Hepatocyte (in vitro differentiated cells): ENCODE measurements at regions not wholly inside any gene's neighbourhood (a gene's known extent, or its start where the extent isn't known, plus 50 kb on each side); places are given as distances from the start of the nearest gene placed in this dataset.
"Not testable (repeated sequence)": the region's sequence is repeated elsewhere in the genome, so short reads cannot be mapped to it uniquely, and the experiment has no call there.

Experiments
- DNase-seq: peaks from one replicate; pipeline ENCODE4 v3.0.0-alpha.2; 2016; ENCODE audit warnings: low spot score
- H2AFZ ChIP-seq: fragments of 200-600 bp; sonication (generic); 2 replicates; pipeline ENCODE4 v1.6.0; 2016; ENCODE audit warnings: antibody characterized with exemption, mild to moderate bottlenecking
- H3K27ac ChIP-seq: fragments of 200-600 bp; sonication (generic); 2 replicates; pipeline ENCODE4 v1.5.1; 2016; ENCODE audit warnings: mild to moderate bottlenecking
- H3K27me3 ChIP-seq: fragments of 200-600 bp; sonication (generic); 2 replicates; pipeline ENCODE4 v1.6.1; 2016
- H3K36me3 ChIP-seq: fragments of 200-600 bp; sonication (generic); replicated peaks from 2 replicates; pipeline ENCODE4 v1.5.1; 2016; ENCODE audit warnings: low read depth; ENCODE audit not compliant: insufficient read depth
- H3K4me1 ChIP-seq: fragments of 200-600 bp; sonication (generic); 2 replicates; pipeline ENCODE4 v1.5.1; 2016; ENCODE audit warnings: mild to moderate bottlenecking, moderate library complexity; ENCODE audit not compliant: insufficient read depth
- H3K4me2 ChIP-seq: fragments of 200-600 bp; sonication (generic); 2 replicates; pipeline ENCODE4 v1.6.0; 2016
- H3K4me3 ChIP-seq: fragments of 200-600 bp; sonication (generic); 2 replicates; pipeline ENCODE4 v1.5.1; 2016; ENCODE audit warnings: mild to moderate bottlenecking
- H3K79me2 ChIP-seq: fragments of 200-600 bp; sonication (generic); 2 replicates; pipeline ENCODE4 v1.6.0; 2017; ENCODE audit warnings: mild to moderate bottlenecking
- H3K9me2 ChIP-seq: fragments of 200-600 bp; sonication (generic); replicated peaks from 2 replicates; pipeline ENCODE4 v1.6.0; 2017; ENCODE audit warnings: mild to moderate bottlenecking; ENCODE audit not compliant: insufficient read depth
- H3K9me3 ChIP-seq: fragments of 200-600 bp; sonication (generic); 2 replicates; pipeline ENCODE4 v1.5.1; 2016; ENCODE audit warnings: low read depth, mild to moderate bottlenecking
- H4K20me1 ChIP-seq: fragments of 200-600 bp; sonication (generic); 2 replicates; pipeline ENCODE4 v1.6.0; 2016; ENCODE audit warnings: mild to moderate bottlenecking; ENCODE audit not compliant: insufficient read depth, poor library complexity, severe bottlenecking
- EZH2 ChIP-seq: fragments of 200-600 bp; sonication (generic); IDR thresholded peaks from 2 replicates; pipeline ENCODE4 v1.6.1; 2016; ENCODE audit warnings: antibody characterized with exemption, mild to moderate bottlenecking, borderline replicate concordance
- EZH2phosphoT487 ChIP-seq: fragments of 200-600 bp; sonication (generic); IDR thresholded peaks from one replicate; pipeline ENCODE4 v1.6.1; 2018; ENCODE audit warnings: antibody characterized with exemption, mild to moderate bottlenecking, low read depth, moderate library complexity; ENCODE audit not compliant: unreplicated experiment, severe bottlenecking
- WGBS: methylation state at CpG from one replicate; pipeline ENCODE4 v1.1.6; 2016; ENCODE audit warnings: low lambda C conversion rate; ENCODE audit errors: missing lambda C conversion rate; 5-methylcytosine and 5-hydroxymethylcytosine counted together
- TF ChIP-seq, protein P1 (sequence below): fragments of 200-600 bp; sonication (generic); IDR thresholded peaks from 2 replicates; pipeline ENCODE4 v1.5.1; 2016; ENCODE audit warnings: antibody characterized with exemption, mild to moderate bottlenecking; ENCODE audit not compliant: poor library complexity

DNA sequence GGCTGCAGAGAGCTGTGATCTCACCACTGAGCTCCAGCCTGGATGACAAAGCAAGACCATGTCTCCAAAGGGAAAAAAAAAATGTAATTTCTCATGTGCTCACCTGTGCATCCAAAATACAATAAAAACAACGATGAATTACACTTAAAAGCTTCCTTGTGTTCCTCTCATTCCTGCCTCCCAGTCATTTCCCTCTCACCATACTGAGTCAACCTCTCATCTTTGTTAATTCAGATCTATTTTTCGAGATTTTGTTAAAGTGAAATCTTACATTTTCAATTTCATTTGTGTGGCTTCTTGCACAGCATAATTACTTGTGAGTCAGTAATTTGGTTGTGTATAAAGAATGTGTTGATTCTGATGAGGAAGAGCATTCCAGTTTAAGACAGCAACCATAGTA lies 1203.2 kb downstream of the TMEM121 start:
- WGBS = no CpG with 5 or more reads among the region's 2 CpGs
- Histone ChIP-seq H4K20me1 (no peaks in the 10 kb centered on the region), H3K36me3 (no peaks in the 10 kb centered on the region), H3K4me1 (no peaks in the 10 kb centered on the region), H3K4me2 (no peak overlapping the region), H3K27me3 (no peaks in the 10 kb centered on the region), H3K9me3 (no peaks in the 10 kb centered on the region), H2AFZ (no peak overlapping the region), H3K4me3 (no peak overlapping the region), H3K27ac (no peak overlapping the region), H3K9me2 (no peaks in the 10 kb centered on the region), H3K79me2 (no peaks in the 10 kb centered on the region)
- TF ChIP-seq, protein P1, sequence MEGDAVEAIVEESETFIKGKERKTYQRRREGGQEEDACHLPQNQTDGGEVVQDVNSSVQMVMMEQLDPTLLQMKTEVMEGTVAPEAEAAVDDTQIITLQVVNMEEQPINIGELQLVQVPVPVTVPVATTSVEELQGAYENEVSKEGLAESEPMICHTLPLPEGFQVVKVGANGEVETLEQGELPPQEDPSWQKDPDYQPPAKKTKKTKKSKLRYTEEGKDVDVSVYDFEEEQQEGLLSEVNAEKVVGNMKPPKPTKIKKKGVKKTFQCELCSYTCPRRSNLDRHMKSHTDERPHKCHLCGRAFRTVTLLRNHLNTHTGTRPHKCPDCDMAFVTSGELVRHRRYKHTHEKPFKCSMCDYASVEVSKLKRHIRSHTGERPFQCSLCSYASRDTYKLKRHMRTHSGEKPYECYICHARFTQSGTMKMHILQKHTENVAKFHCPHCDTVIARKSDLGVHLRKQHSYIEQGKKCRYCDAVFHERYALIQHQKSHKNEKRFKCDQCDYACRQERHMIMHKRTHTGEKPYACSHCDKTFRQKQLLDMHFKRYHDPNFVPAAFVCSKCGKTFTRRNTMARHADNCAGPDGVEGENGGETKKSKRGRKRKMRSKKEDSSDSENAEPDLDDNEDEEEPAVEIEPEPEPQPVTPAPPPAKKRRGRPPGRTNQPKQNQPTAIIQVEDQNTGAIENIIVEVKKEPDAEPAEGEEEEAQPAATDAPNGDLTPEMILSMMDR = no peak
- TF ChIP-seq EZH2phosphoT487 (no peak), EZH2 (no peak)
- DNase-seq = no peak

DNA sequence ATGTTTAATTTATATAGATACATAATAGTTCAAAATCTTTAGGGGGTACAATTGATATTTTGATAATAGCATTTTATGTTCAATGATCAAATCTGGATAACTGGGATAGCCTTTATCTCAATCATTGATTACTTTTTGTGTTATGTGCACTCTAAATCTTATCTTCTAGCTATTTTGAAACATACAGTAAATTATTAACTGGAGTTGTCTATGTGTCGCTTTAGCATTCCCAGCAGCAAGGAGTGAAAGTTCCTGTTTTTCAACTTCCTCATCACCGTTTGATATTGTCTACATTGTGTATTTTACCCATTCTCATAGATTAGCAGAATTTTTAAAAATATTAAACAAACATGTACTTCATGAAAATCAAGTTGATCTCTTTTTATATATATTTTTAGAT lies 1207.4 kb downstream of the TMEM121 start:
- no peaks in the 10 kb centered on the region for H3K27me3 ChIP-seq
- H3K4me2 ChIP-seq = no peak overlapping the region
- no peaks in the 10 kb centered on the region for H4K20me1 ChIP-seq
- TF ChIP-seq, protein P1 = no peak
- TF ChIP-seq EZH2phosphoT487 = no peak
- TF ChIP-seq EZH2 = no peak
- no peak for DNase-seq
- no peak overlapping the region for H3K4me3 ChIP-seq
- H3K27ac ChIP-seq = no peak overlapping the region
- no peaks in the 10 kb centered on the region for H3K79me2 ChIP-seq
- no peaks in the 10 kb centered on the region for H3K4me1 ChIP-seq
- H3K9me3 ChIP-seq = no peaks in the 10 kb centered on the region
- WGBS = no CpG with 5 or more reads among the region's 2 CpGs
- H3K9me2 ChIP-seq = no peaks in the 10 kb centered on the region
- no peak overlapping the region for H2AFZ ChIP-seq
- no peaks in the 10 kb centered on the region for H3K36me3 ChIP-seq

DNA sequence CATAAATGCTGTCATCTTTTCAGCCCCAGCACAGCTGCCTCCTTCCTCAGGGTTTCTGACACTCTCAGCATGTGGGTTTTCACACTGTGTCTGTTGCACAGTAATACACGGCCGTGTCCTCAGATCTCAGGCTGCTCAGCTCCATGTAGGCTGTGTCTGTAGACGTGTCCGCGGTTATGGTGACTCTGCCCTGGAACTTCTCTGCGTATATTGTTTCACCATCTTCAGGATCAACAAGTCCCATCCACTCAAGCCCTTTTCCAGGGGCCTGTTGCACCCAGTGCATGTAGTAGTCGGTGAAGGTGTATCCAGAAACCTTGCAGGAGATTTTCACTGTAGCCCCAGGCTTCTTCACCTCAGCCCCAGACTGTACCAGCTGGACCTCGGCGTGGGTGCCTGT lies 1210.6 kb downstream of the TMEM121 start:
- no peaks in the 10 kb centered on the region for H3K9me2 ChIP-seq
- WGBS = no CpG with 5 or more reads among the region's 9 CpGs
- TF ChIP-seq EZH2phosphoT487 (no peak), EZH2 (no peak)
- TF ChIP-seq, protein P1 = no peak

DNA sequence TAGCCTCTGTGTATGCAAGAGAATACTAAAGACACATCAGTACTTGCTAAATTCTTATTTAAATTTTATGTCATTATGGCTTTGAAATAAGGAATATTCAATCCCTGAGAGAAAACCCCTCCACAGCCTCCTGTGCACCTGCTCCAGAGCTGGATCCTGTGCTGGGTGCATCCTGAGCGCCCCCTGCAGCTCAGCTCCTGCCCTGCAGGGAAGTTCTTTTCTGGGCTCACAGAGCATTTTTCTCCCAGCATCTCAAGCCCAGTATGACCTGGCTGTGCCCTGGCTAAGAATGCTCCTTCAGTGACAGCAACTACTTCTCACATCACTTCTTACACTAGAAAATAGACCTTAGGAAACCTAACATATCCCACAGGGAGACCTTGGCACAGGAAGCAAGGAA lies 1211.7 kb downstream of the TMEM121 start:
- WGBS = no CpG with 5 or more reads among the region's 1 CpG
- no peak overlapping the region for H3K4me3 ChIP-seq
- no peak for DNase-seq
- H3K9me3 ChIP-seq = no peaks in the 10 kb centered on the region
- H2AFZ ChIP-seq = no peak overlapping the region
- no peak overlapping the region for H3K27ac ChIP-seq
- H3K9me2 ChIP-seq = no peaks in the 10 kb centered on the region
- H3K27me3 ChIP-seq = no peaks in the 10 kb centered on the region
- no peaks in the 10 kb centered on the region for H4K20me1 ChIP-seq
- H3K36me3 ChIP-seq = no peaks in the 10 kb centered on the region
- H3K79me2 ChIP-seq = no peaks in the 10 kb centered on the region
- H3K4me1 ChIP-seq = no peaks in the 10 kb centered on the region
- TF ChIP-seq, protein P1 = no peak
- TF ChIP-seq EZH2phosphoT487 (no peak), EZH2 (no peak)
- no peak overlapping the region for H3K4me2 ChIP-seq

More for the DNA sequence above, 1210.6 kb downstream of the TMEM121 start:
- Histone ChIP-seq H3K36me3 (no peaks in the 10 kb centered on the region), H3K9me3 (no peaks in the 10 kb centered on the region), H3K79me2 (no peaks in the 10 kb centered on the region), H3K27ac (no peak overlapping the region), H3K4me2 (no peak overlapping the region), H3K4me1 (no peaks in the 10 kb centered on the region), H4K20me1 (no peaks in the 10 kb centered on the region), H3K4me3 (no peak overlapping the region), H3K27me3 (no peaks in the 10 kb centered on the region), H2AFZ (no peak overlapping the region)
- DNase-seq = no peak

DNA sequence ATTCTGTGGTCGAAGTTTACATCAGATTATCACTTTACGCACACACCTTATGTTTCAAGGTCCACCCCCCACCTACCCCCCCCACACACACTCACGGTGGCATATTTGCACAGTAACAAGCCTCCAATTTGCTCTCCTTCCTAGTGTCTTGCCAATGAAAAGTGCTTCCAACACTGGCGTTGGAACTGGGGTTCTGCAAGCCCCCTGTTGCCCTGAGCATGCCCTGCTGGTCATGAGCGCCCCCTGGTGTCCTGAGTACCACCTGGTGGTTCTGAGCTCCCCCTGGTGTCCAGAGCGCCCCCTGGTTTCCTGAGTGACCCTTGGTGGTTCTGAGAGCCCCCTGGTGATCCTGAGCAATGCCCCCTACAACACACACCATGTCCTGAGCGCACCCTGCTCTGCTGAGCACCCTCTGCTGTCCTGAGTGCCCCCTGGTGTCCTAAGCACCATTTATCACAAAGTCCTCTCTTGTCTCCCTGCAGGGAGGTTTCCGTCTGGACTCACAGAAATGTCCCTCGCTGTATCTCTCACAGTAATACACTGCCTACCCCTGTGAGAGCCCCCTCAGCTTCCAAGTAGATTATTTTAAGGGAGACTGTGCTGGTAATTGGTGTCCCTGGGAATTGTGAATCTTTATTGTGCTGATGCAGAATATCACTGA lies 1212.3 kb downstream of the TMEM121 start:
- H3K79me2 ChIP-seq, H3K9me3 ChIP-seq, DNase-seq, H3K27ac ChIP-seq, H3K36me3 ChIP-seq, H2AFZ ChIP-seq, H3K4me1 ChIP-seq, H3K9me2 ChIP-seq, H3K27me3 ChIP-seq, H4K20me1 ChIP-seq, H3K4me3 ChIP-seq, H3K4me2 ChIP-seq: not testable (repeated sequence)
- no CpG with 5 or more reads among the region's 9 CpGs for WGBS
